HG03175 (cell line): ENCODE measurements at regions not wholly inside any gene's neighbourhood (a gene's known extent, or its start where the extent isn't known, plus 50 kb on each side); places are given as distances from the start of the nearest gene placed in this dataset.

Source experiments
- ATAC-seq: cut with Tn5 transposase; IDR thresholded peaks from one replicate; pipeline ENCODE4 v1.9.1; 2021; ENCODE audit warnings: mild to moderate bottlenecking, moderate library complexity; ENCODE audit not compliant: unreplicated experiment

GRCh38 chr2:34098256-34098655 is 499.2 kb upstream of the FAM98A start:
- ATAC-seq, result no peak

GRCh38 chr2:34096562-34097171 is 497.6 kb upstream of the FAM98A start:
- ATAC-seq, result peak; percentile 82

GRCh38 chr2:34093790-34094189 is 494.7 kb upstream of the FAM98A start:
- peak; percentile 49 for ATAC-seq

GRCh38 chr2:34070196-34070595 is 471.1 kb upstream of the FAM98A start:
- ATAC-seq, result no peak

GRCh38 chr2:34069604-34070003 is 470.5 kb upstream of the FAM98A start:
- ATAC-seq, result no peak

- no peak for ATAC-seq
Observed at GRCh38 chr2:34050413-34050812, 451.3 kb upstream of the FAM98A start.

GRCh38 chr2:34045101-34045655 is 446.1 kb upstream of the FAM98A start:
- no peak for ATAC-seq

GRCh38 chr2:34037886-34038285 is 438.8 kb upstream of the FAM98A start:
- ATAC-seq, result no peak

GRCh38 chr2:34037157-34037556 is 438.1 kb upstream of the FAM98A start:
- no peak for ATAC-seq

GRCh38 chr2:34031097-34031496 is 432.0 kb upstream of the FAM98A start:
- ATAC-seq, result no peak

- ATAC-seq, result no peak
Observed at GRCh38 chr2:34030273-34030672, 431.2 kb upstream of the FAM98A start.

- no peak for ATAC-seq
Observed at GRCh38 chr2:34029073-34029472, 430.0 kb upstream of the FAM98A start.

- no peak for ATAC-seq
Observed at GRCh38 chr2:34025196-34025595, 426.1 kb upstream of the FAM98A start.

- peak; percentile 80 for ATAC-seq
Observed at GRCh38 chr2:34012715-34013302, 413.7 kb upstream of the FAM98A start.

GRCh38 chr2:34011684-34012083 is 412.6 kb upstream of the FAM98A start:
- no peak for ATAC-seq

- no peak for ATAC-seq
Observed at GRCh38 chr2:34005901-34006300, 406.8 kb upstream of the FAM98A start.

- ATAC-seq, result no peak
Observed at GRCh38 chr2:34004936-34005335, 405.8 kb upstream of the FAM98A start.

- ATAC-seq, result no peak
Observed at GRCh38 chr2:34003795-34004194, 404.7 kb upstream of the FAM98A start.

- no peak for ATAC-seq
Observed at GRCh38 chr2:34001557-34001956, 402.5 kb upstream of the FAM98A start.

- no peak for ATAC-seq
Observed at GRCh38 chr2:33984131-33984530, 385.0 kb upstream of the FAM98A start.

GRCh38 chr2:33978471-33978870 is 379.4 kb upstream of the FAM98A start:
- ATAC-seq, result no peak

- no peak for ATAC-seq
Observed at GRCh38 chr2:33975498-33975897, 376.4 kb upstream of the FAM98A start.

GRCh38 chr2:33967103-33967502 is 368.0 kb upstream of the FAM98A start:
- ATAC-seq, result no peak
